ENCODE measurements at regions not wholly inside any gene's neighbourhood (a gene's known extent, or its start where the extent isn't known, plus 50 kb on each side); places are given as distances from the start of the nearest gene placed in this dataset.

DNA sequence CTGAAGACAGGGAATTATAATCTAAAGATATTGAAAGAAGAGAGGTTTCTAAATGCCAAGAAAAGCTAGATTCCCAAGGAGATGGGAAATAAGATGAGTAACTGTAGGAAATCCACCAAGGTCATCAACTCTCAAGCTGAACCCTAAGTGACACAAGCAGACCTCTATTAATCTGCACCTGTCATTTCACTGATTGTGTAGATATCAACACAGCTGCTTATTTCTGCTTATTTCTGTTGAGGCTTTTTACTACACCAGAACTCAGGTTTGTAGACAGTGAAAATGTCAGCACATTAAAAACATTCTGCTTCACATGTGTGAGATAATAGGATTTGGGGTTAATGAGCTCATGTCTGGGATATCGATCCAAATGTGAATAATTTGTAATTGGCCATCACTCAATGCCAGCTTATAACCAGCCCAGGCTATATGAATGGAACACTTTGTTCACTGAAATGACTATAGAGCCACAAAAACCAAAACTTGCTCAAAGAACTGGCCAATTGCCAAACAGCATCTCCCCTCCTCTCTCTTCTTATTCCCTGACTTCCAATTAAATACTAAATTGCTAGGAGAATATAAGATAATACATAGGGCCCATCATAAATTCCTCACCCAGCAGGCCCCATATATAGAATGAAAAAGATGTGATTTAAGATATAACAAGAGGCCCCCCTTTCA is 188.7 kb upstream of the ARID2 start:
- TF ChIP-seq CTCF (IDR thresholded peaks at IDR 0.05) (no peak), POLR2AphosphoS5 (IDR thresholded peaks at IDR 0.05) (no peak)

Data from gastroesophageal sphincter (tissue), 3 donors.